Mononuclear cell (primary cell): ENCODE measurements at regions not wholly inside any gene's neighbourhood (a gene's known extent, or its start where the extent isn't known, plus 50 kb on each side); places are given as distances from the start of the nearest gene placed in this dataset.
"Not testable (repeated sequence)": the region's sequence is repeated elsewhere in the genome, so short reads cannot be mapped to it uniquely, and the experiment has no call there.

ENCODE experiments used
- H3K27me3 ChIP-seq: 2 replicates; pipeline ENCODE4 v1.6.0; 2011; ENCODE audit warnings: low read length, control low read depth; ENCODE audit not compliant: insufficient read depth
- H3K4me1 ChIP-seq: 2 replicates; pipeline ENCODE4 v1.5.1; 2011; ENCODE audit warnings: mild to moderate bottlenecking, low read length, control low read depth; ENCODE audit not compliant: insufficient read depth
- H3K4me3 ChIP-seq: 2 replicates; pipeline ENCODE4 v1.5.1; 2011; ENCODE audit warnings: mild to moderate bottlenecking, low read length, moderate library complexity
- H3K9me3 ChIP-seq: 2 replicates; pipeline ENCODE4 v1.5.1; 2011; ENCODE audit warnings: low read depth, mild to moderate bottlenecking, control low read depth, low read length

DNA sequence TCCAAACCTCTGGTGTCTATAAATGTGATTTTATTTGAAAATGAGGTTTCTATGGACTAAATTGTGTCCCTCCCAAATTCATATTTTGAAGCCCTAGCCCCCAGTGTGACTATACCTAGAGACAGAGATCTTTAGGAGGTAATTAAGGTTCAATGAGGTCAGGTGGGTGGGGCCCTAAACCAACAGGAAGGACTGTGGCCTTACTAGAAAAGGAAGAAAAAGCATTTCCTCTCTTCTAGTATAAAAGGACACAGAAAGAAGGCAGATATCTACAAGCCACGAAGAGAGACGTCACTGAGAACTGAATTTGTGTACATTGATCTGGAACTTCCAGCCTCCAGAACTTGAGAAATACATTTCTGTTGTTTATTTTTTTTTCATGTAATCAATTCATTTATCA, 123.1 kb upstream of the RUNX1 start:
- Histone ChIP-seq H3K4me3 (no peak overlapping the region), H3K9me3 (no peaks in the 10 kb centered on the region), H3K27me3 (no peaks in the 10 kb centered on the region), H3K4me1 (peaks cover 16% of the 10 kb centered on the region)

DNA sequence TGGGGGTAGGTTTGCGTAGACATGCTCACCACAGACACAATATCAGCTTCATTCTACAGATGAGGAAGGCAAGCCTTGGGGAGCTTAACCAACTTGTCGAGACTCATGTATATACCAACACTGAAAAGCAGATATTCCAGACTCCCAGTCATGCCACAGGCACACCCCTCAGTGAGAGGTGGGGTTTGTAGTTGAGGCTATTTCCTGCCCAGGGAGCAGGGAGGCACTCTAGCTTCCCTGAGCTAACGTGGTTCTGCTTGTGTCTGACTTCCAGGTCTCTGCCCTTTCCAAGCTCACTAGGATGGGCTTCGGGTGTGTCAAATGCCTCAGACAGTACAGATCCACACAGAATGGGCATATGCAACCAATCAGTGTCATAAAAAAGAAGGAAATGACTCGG, 122.3 kb upstream of the RUNX1 start:
- peaks cover 16% of the 10 kb centered on the region for H3K4me1 ChIP-seq

DNA sequence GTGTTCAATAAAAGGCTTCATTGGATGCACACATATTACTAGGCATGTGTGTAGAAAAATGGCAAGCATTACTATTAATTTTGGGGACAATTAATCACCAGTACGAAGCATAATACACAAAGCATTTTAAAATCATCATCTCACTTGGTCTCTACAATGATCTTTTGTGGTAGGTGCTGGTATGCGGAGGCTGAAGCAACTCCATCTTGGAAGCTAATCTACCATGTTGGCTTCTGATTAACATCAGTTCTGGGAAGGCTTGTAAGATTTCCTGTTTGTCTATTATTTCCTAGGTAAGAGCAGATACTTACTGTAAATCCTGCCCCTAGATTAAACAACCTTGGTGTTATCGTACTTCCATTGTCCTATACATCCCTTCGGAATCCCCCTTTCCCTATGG, 121.7 kb upstream of the RUNX1 start:
- no peaks in the 10 kb centered on the region for H3K27me3 ChIP-seq
- no peak overlapping the region for H3K4me3 ChIP-seq
- H3K4me1 ChIP-seq, result peaks cover 16% of the 10 kb centered on the region
- H3K9me3 ChIP-seq, result no peaks in the 10 kb centered on the region

More for the DNA sequence above, 122.3 kb upstream of the RUNX1 start:
- Histone ChIP-seq H3K4me3 (no peak overlapping the region), H3K9me3 (no peaks in the 10 kb centered on the region), H3K27me3 (no peaks in the 10 kb centered on the region)

DNA sequence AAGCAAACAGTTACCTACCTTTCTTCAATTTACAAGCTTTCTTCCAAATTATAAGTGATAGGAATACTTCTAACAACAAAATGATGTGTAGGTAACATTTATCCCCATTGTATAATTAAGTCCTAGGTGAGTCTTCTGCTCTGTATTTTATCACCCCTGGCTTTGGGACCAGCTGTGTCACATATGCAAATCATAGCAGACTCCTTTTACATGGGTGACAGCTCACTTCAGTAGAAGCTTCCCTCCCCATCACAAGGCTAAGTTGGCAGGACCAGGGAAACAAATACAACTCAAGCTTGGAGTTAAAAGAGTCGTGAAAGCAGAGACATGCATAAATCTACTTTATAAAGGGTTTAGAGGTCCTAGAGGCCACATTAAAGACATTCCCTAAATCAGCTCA, 121.1 kb upstream of the RUNX1 start:
- no peaks in the 10 kb centered on the region for H3K27me3 ChIP-seq
- no peaks in the 10 kb centered on the region for H3K9me3 ChIP-seq
- peaks cover 16% of the 10 kb centered on the region for H3K4me1 ChIP-seq
- no peak overlapping the region for H3K4me3 ChIP-seq

DNA sequence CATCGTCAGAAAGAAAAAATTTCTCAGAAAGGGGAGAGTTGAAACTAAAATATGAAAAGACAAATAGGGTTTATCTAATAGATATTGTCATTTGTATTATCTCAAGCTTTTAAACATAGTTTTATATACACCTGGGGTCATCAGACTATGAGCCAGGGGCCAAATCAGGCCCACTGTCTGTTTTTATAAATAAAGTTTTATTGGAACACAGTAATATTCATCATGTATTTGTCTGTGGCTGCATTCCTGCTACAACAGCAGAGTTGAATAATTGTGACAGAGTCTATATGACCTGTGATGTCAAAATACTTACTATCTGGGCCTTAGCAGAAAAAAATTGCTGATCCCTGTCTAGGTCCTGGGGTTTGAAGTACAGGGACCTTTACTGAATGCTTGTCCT, 120.5 kb upstream of the RUNX1 start:
- Histone ChIP-seq H3K27me3 (no peaks in the 10 kb centered on the region), H3K4me1 (peaks cover 16% of the 10 kb centered on the region), H3K4me3 (no peak overlapping the region), H3K9me3 (no peaks in the 10 kb centered on the region)

DNA sequence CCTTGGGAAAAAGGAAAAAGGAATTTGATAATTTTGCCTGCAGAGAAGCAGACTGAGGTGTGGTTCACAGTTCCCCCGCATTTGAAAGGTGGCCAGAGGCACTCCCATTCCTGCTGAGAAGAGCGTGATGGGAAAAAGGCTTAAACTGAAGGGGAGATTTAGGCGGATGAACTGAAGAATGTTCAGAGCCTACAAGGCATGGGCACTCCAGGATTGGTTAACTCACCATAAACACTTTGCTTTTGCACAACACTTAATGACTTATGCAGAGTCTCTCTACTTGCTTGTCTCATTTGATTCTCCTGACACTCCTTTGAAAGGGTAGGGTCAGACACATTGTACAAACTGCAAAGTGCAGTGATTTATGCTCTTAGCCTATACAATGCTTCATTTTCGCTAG, 119.6 kb upstream of the RUNX1 start:
- Histone ChIP-seq H3K4me3 (no peak overlapping the region), H3K9me3 (no peaks in the 10 kb centered on the region), H3K4me1 (peaks cover 16% of the 10 kb centered on the region), H3K27me3 (no peaks in the 10 kb centered on the region)

DNA sequence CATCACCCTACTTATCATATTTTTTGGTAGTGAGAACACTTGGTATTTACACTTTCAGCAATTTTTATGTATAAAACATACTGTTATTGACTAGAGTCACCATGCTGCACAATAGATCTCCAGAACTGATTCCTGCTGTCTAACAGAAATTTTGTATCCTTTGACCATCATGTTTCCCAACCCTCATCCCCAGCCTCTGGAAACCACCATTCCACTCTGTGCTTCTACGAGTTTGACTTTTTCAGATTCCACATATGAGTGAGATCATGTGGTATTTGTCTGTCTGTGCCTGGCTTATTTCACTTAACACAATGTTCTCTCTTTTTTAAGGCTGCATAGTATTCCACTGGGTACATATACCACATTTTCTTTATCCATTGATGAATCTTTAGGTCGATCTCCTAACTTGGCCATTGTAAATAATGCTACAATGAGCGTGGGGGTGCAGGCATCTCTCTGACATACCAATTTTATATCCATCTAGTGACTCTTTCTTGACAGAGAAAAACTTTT, 115.9 kb upstream of the RUNX1 start:
- no peak overlapping the region for H3K4me3 ChIP-seq
- no peaks in the 10 kb centered on the region for H3K27me3 ChIP-seq
- H3K4me1 ChIP-seq, result no peaks in the 10 kb centered on the region
- H3K9me3 ChIP-seq, result no peaks in the 10 kb centered on the region

DNA sequence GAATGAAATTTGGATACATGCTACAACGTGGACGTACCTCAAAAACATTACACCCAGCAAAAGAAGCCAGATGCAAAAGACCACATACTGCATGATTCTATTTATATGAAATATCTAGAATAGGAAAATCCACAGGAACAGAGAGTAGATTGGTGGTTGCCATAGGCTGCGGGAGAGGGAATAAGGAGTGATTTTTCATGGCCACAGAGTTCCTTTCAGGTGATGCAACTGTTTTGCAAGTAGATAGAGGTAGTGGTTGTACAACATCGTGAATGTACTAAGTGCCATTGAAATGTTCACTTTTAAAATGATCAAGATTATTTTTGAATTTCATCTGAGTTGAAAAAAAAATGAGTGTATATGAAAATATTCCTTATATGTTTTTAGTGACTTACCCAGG, 115.3 kb upstream of the RUNX1 start:
- Histone ChIP-seq H3K27me3 (no peaks in the 10 kb centered on the region), H3K4me3 (no peak overlapping the region), H3K4me1 (no peaks in the 10 kb centered on the region), H3K9me3 (no peaks in the 10 kb centered on the region)

DNA sequence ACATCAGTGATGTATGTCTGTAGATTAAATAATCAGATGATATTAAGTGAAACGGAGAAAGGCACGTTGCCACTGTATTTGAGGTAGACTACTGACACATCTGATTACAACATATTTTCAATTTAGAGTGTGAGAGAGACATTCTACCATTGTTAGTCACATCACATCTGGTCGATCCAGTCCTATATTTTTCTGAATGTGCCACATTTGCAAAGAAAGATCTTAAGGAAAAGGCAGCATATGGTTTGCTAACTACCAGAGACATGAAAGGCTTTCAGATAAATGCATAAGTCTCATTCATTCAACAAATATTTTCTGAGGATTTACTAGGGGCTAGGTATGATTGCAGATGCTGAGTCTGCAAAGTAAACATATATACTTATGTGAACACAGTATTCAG, 114.3 kb upstream of the RUNX1 start:
- Histone ChIP-seq H3K9me3 (no peaks in the 10 kb centered on the region), H3K27me3 (no peaks in the 10 kb centered on the region), H3K4me1 (no peaks in the 10 kb centered on the region), H3K4me3 (no peak overlapping the region)

DNA sequence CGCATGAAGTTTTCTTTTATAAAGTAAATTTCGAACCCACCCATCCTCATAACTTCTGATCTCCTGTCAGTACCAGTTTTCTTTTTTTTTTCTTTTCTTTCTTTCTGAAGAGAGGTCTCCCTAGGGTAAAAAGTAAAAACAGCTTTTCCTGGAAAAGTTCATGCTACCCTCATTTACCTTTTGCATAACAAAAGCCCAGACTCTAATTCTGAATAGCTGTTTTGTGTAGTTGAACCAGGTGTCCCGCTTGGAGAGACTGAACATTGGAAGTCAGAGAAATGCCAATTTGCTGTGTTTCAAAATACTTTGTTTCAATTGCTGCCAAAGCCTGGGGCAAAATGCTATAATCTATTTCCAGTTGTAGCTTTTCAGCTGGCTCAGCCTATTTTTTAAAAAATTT, 113.7 kb upstream of the RUNX1 start:
- no peaks in the 10 kb centered on the region for H3K4me1 ChIP-seq
- no peaks in the 10 kb centered on the region for H3K27me3 ChIP-seq
- no peak overlapping the region for H3K4me3 ChIP-seq
- no peaks in the 10 kb centered on the region for H3K9me3 ChIP-seq

DNA sequence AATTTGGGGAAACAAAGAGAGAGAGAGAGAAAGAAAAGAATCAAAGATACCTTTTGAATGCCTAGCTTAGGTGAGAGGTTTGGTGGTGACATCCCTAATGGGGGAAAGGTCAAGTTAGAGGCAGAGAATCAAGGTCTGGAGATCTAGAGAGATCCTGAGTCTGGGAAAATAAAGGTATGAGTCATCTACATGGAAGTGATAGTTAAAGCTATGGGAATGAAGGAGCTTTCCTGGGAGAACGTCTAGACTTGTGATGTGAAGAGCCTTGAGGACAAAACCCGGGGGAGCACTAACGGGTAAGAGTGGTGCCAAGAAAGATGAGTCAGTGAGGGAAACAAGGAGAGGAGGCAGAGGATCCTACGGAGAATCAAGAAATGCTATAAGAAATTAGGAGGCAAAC, 110.8 kb upstream of the RUNX1 start:
- Histone ChIP-seq H3K9me3 (peaks cover 8% of the 10 kb centered on the region), H3K27me3 (no peaks in the 10 kb centered on the region)

DNA sequence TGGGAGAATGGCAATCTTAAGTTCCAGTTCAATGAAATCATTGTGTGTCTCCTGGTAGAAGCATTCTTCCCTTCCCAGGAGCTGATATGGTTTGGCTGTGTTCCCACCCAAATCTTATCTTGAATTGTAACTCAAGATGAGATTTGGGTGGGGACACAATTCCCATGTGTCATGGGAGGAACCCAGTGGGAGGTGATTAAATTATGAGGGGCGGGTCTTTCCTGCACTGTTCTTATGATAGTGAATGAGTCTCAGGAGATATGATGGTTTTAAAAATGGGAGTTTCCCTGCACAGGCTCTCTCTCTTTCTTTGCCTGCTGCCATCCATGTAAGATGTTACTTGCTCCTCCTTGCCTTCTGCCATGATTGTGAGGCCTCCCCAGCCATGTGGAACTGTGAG, 108.3 kb upstream of the RUNX1 start:
- H3K27me3 ChIP-seq, H3K4me1 ChIP-seq, H3K4me3 ChIP-seq, H3K9me3 ChIP-seq: not testable (repeated sequence)

More for the DNA sequence above, 110.8 kb upstream of the RUNX1 start:
- H3K4me3 ChIP-seq, result no peak overlapping the region
- H3K4me1 ChIP-seq, result no peaks in the 10 kb centered on the region

DNA sequence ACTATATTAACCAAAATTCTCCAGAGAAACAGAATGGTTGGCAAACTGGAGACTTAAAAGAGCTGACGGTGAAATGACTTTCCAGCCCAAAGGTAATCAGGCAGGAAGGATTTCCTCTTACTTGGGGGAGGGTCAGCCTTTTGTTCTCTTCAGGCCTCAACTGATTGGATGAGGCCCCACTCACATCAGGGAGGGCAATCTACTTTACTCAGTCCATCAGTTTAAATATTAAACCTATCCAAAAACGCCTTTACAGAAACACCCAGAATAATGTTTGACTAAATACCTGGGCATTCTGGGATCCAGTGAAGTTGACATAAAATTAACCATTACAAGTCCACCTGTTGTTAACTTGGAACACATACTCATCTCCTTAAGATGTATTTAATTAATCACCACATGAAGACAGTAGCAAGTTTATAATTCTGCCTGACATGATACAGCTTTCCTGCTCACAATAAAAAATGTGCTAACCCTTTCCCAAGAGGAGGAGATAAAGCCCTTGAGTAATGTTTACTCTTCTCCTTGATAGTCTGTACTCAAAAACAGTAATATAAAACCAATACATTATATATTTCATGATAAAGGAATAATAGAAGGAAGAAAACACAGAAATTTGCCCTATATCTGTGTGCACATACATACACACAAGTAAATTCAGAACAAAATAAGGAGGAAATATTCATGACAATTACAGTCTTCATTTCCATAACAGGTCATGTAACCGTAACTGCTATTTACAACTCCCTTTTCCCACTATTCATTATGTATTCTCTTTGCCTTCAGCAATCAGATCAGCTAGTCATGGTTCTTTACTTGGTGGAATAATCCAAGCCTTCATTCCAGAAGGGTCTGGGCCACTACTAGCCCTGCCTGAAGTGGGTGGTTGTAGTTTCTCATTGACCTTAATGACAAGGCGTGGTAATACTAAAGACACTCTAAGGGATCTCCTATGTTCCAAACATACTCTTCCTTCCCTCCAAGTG, 107.5 kb upstream of the RUNX1 start:
- Histone ChIP-seq H3K4me1 (no peaks in the 10 kb centered on the region), H3K4me3 (no peak overlapping the region), H3K27me3 (no peaks in the 10 kb centered on the region), H3K9me3 (peaks cover 8% of the 10 kb centered on the region)

DNA sequence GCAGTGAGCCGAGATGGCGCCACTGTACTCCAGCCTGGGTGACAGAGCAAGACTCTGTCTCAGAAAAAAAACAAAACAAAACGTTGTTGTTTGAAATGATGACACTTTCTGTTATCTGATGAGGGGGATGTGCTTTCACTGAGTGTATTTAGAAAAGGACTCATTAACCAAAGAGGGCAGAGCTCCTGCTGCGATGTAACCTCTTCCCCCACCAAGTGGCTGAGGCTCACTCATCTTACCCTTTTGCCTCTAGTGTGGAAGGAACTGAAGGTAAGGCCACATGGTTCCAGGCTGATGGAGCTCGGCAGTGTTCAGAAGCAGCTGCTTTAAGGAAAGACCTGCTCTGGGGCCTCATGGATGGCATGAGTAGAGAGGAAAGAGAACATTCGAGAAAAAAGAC, 105.7 kb upstream of the RUNX1 start:
- Histone ChIP-seq H3K4me1 (no peaks in the 10 kb centered on the region), H3K4me3 (no peak overlapping the region), H3K9me3 (peaks cover 8% of the 10 kb centered on the region), H3K27me3 (no peaks in the 10 kb centered on the region)

DNA sequence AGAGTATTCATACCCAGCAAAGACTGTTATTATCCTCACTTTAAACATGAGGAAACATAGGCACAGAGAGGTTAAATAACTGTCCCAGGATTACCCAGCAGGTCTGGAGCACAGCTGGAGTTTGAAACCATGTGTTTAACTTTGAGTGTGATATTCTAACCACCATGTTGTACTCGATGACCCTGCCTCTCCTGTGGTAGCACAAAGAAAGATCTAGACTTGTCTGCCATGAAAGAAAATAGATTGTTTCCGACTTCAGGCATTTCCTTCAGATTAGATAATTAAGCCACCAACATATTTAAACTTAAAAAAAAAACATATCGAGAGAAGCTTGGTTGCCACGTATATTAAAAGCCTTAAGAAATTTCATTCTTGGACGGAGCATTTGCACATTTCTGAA, 104.6 kb upstream of the RUNX1 start:
- Histone ChIP-seq H3K4me1 (no peaks in the 10 kb centered on the region), H3K27me3 (no peaks in the 10 kb centered on the region), H3K4me3 (no peak overlapping the region), H3K9me3 (peaks cover 8% of the 10 kb centered on the region)
